PC-3 (cell line): ENCODE measurements at regions not wholly inside any gene's neighbourhood (a gene's known extent, or its start where the extent isn't known, plus 50 kb on each side); places are given as distances from the start of the nearest gene placed in this dataset.

Source experiments
- CTCF ChIP-seq: fragments of 300-600 bp; sonication (generic); conservative IDR thresholded peaks from 2 replicates; pipeline ENCODE4 v1.5.1; 2017; ENCODE audit warnings: antibody characterized with exemption, low read depth, mild to moderate bottlenecking, low read length
- EZH2 ChIP-seq: fragments of 300-600 bp; sonication (generic); IDR thresholded peaks from one replicate; pipeline ENCODE4 v1.6.1; 2017; ENCODE audit warnings: antibody characterized with exemption, mild to moderate bottlenecking, low read length; ENCODE audit not compliant: unreplicated experiment
- EZH2phosphoT487 ChIP-seq: fragments of 300-600 bp; sonication (generic); IDR thresholded peaks from 2 replicates; pipeline ENCODE4 v1.6.1; 2018; ENCODE audit warnings: mild to moderate bottlenecking, antibody characterized with exemption, low read length, borderline replicate concordance

GRCh38 chr2:41912337-41912736, 135.5 kb upstream of the PKDCC start:
- TF ChIP-seq CTCF = no peak
- TF ChIP-seq EZH2 = no peak
- no peak for TF ChIP-seq EZH2phosphoT487
